HG02678 (cell line): ENCODE measurements at regions not wholly inside any gene's neighbourhood (a gene's known extent, or its start where the extent isn't known, plus 50 kb on each side); places are given as distances from the start of the nearest gene placed in this dataset.
"Not testable (repeated sequence)": the region's sequence is repeated elsewhere in the genome, so short reads cannot be mapped to it uniquely, and the experiment has no call there.

Experiments used
- ATAC-seq: cut with Tn5 transposase; IDR thresholded peaks from one replicate; pipeline ENCODE4 v1.9.1; 2021; ENCODE audit warnings: mild to moderate bottlenecking, moderate library complexity; ENCODE audit not compliant: unreplicated experiment

GRCh38 chr3:76310667-76311066, 525.3 kb upstream of the ZNF717 start:
- ATAC-seq: no peak

GRCh38 chr3:76311941-76312340, 526.6 kb upstream of the ZNF717 start:
- no peak for ATAC-seq

- ATAC-seq: not testable (repeated sequence)
Measured at GRCh38 chr3:76315906-76316305, 530.6 kb upstream of the ZNF717 start.

- no peak for ATAC-seq
Measured at GRCh38 chr3:76321614-76322013, 536.3 kb upstream of the ZNF717 start.

- ATAC-seq: no peak
Measured at GRCh38 chr3:76324101-76324500, 538.8 kb upstream of the ZNF717 start.

- ATAC-seq: no peak
Measured at GRCh38 chr3:76345878-76346277, 560.5 kb upstream of the ZNF717 start.

GRCh38 chr3:76346690-76347089, 561.3 kb upstream of the ZNF717 start:
- no peak for ATAC-seq

- no peak for ATAC-seq
Measured at GRCh38 chr3:76349715-76350480, 564.5 kb upstream of the ZNF717 start.

- no peak for ATAC-seq
Measured at GRCh38 chr3:76352051-76352450, 566.7 kb upstream of the ZNF717 start.

- ATAC-seq: no peak
Measured at GRCh38 chr3:76352511-76353284, 567.3 kb upstream of the ZNF717 start.

- no peak for ATAC-seq
Measured at GRCh38 chr3:76353683-76354082, 568.3 kb upstream of the ZNF717 start.

- no peak for ATAC-seq
Measured at GRCh38 chr3:76361010-76361409, 575.7 kb upstream of the ZNF717 start.

- ATAC-seq: no peak
Measured at GRCh38 chr3:76362643-76363042, 577.3 kb upstream of the ZNF717 start.

- ATAC-seq: no peak
Measured at GRCh38 chr3:76365275-76365674, 579.9 kb upstream of the ZNF717 start.

GRCh38 chr3:76367281-76367680, 581.9 kb upstream of the ZNF717 start:
- ATAC-seq: no peak

GRCh38 chr3:76369170-76369569, 583.8 kb upstream of the ZNF717 start:
- no peak for ATAC-seq

- ATAC-seq: no peak
Measured at GRCh38 chr3:76370749-76371520, 585.6 kb upstream of the ZNF717 start.

- no peak for ATAC-seq
Measured at GRCh38 chr3:76372497-76372896, 587.1 kb upstream of the ZNF717 start.

GRCh38 chr3:76377074-76377473, 591.7 kb upstream of the ZNF717 start:
- ATAC-seq: no peak

GRCh38 chr3:76378789-76379188, 593.4 kb upstream of the ZNF717 start:
- no peak for ATAC-seq

- no peak for ATAC-seq
Measured at GRCh38 chr3:76383781-76384180, 598.4 kb upstream of the ZNF717 start.

- ATAC-seq: no peak
Measured at GRCh38 chr3:76387000-76387399, 601.7 kb upstream of the ZNF717 start.
